Lung (tissue), 11 donors: ENCODE measurements at regions not wholly inside any gene's neighbourhood (a gene's known extent, or its start where the extent isn't known, plus 50 kb on each side); places are given as distances from the start of the nearest gene placed in this dataset.

Experiments used
- ATAC-seq: fragments of 200-7000 bp; cut with Tn5 transposase; one replicate; pipeline ENCODE4 v1.9.1; 2020; ENCODE audit warnings: moderate number of reproducible peaks; ENCODE audit not compliant: insufficient read depth, low FRiP score
- DNase-seq, 3 donors: peaks; one replicate each; pipeline ENCODE4 v3.0.0-alpha.2; 2013 to 2017
- H3K27ac ChIP-seq, 2 donors: one replicate each; pipeline ENCODE4 v1.5.1; 2013; ENCODE audit warnings: mild to moderate bottlenecking in 2 of 2, moderate library complexity in 2 of 2, control low read depth in 1 of 2, inconsistent platforms in 1 of 2, low read depth in 1 of 2, low read length in 1 of 2
- H3K27me3 ChIP-seq, 3 donors: one replicate each; pipeline ENCODE4 v1.5.1; 2013; ENCODE audit warnings: low read length in 2 of 3; ENCODE audit not compliant: control insufficient read depth in 3 of 3, insufficient read depth in 3 of 3
- H3K36me3 ChIP-seq, 4 donors: one replicate each; pipeline ENCODE4 v1.5.1; 2013; ENCODE audit warnings: low read length in 4 of 4, mild to moderate bottlenecking in 1 of 4, moderate library complexity in 1 of 4; ENCODE audit not compliant: control insufficient read depth in 4 of 4, insufficient read depth in 4 of 4
- H3K4me1 ChIP-seq, 5 donors: one replicate each; pipeline ENCODE4 v1.5.1; 2013; ENCODE audit warnings: low read length in 5 of 5, mild to moderate bottlenecking in 2 of 5, moderate library complexity in 1 of 5; ENCODE audit not compliant: control insufficient read depth in 5 of 5, insufficient read depth in 5 of 5
- H3K4me3 ChIP-seq: one replicate; pipeline ENCODE4 v1.5.1; 2013; ENCODE audit warnings: mild to moderate bottlenecking, control low read depth, moderate library complexity
- H3K9ac ChIP-seq, 2 donors: one replicate each; pipeline ENCODE4 v1.5.1; 2013; ENCODE audit warnings: low read length in 2 of 2, control low read depth in 1 of 2; ENCODE audit not compliant: insufficient read depth in 1 of 2
- H3K9me3 ChIP-seq, 4 donors: one replicate each; pipeline ENCODE4 v1.5.1; 2013; ENCODE audit warnings: low read length in 3 of 4, mild to moderate bottlenecking in 1 of 4, moderate library complexity in 1 of 4; ENCODE audit not compliant: control insufficient read depth in 4 of 4, insufficient read depth in 3 of 4
- WGBS, 2 donors: extraction: QIAGEN DNeasy Blood & Tissue Kit; methylation state at CpG; one replicate each; pipeline ENCODE4 v1.1.7; 2013; 5-methylcytosine and 5-hydroxymethylcytosine counted together
- TF ChIP-seq, protein P1 (sequence below): IDR thresholded peaks from 2 replicates; pipeline ENCODE4 v1.5.1; 2012; ENCODE audit warnings: mild to moderate bottlenecking; ENCODE audit errors: control extremely low read depth, extremely low read depth
- donor health status: control.
- donor health status: control.
- donor health status: Bipolar disorder and iron deficiency.
- donor health status: healthy.
- donor health status: DM: yes; HTN: yes; CAD: no.

DNA sequence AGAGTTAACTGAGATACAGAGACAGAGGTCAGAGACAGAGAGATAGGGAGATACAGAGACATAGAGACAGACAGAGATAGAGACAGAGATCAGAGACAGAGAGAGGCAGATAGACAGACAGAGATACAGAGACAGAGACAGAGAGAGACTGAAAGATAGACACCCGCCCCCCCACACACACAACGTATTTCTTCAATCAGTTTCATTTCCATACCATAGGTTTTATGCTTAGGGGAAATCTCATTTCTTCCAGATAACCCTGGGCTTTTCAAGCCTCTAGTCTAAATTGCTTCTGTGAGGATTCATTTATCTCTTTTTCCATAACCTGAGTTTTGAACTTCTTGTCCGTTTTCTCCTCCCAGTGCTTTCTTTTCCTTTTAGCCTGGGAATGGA lies 94.6 kb downstream of the CD8B2 start:
- Histone ChIP-seq H3K27ac (no peak overlapping the region), H3K27me3 (peaks cover 0 to 14% (median 3%) of the 10 kb centered on the region in 3 donors), H3K9ac (peak overlapping the region in 1 of 2 donors; percentile 34), H3K9me3 (peaks cover 0 to 3% (median 0%) of the 10 kb centered on the region in 4 donors), H3K4me1 (peaks cover 0 to 28% (median 2%) of the 10 kb centered on the region in 5 donors), H3K4me3 (no peak overlapping the region), H3K36me3 (no peaks in the 10 kb centered on the region)
- 30 to 45% methylated on average over 3 of the region's 3 CpGs for WGBS, 2 donors
- TF ChIP-seq, protein P1, sequence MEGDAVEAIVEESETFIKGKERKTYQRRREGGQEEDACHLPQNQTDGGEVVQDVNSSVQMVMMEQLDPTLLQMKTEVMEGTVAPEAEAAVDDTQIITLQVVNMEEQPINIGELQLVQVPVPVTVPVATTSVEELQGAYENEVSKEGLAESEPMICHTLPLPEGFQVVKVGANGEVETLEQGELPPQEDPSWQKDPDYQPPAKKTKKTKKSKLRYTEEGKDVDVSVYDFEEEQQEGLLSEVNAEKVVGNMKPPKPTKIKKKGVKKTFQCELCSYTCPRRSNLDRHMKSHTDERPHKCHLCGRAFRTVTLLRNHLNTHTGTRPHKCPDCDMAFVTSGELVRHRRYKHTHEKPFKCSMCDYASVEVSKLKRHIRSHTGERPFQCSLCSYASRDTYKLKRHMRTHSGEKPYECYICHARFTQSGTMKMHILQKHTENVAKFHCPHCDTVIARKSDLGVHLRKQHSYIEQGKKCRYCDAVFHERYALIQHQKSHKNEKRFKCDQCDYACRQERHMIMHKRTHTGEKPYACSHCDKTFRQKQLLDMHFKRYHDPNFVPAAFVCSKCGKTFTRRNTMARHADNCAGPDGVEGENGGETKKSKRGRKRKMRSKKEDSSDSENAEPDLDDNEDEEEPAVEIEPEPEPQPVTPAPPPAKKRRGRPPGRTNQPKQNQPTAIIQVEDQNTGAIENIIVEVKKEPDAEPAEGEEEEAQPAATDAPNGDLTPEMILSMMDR: no peak
- ATAC-seq: no peak
- DNase-seq: no peak

DNA sequence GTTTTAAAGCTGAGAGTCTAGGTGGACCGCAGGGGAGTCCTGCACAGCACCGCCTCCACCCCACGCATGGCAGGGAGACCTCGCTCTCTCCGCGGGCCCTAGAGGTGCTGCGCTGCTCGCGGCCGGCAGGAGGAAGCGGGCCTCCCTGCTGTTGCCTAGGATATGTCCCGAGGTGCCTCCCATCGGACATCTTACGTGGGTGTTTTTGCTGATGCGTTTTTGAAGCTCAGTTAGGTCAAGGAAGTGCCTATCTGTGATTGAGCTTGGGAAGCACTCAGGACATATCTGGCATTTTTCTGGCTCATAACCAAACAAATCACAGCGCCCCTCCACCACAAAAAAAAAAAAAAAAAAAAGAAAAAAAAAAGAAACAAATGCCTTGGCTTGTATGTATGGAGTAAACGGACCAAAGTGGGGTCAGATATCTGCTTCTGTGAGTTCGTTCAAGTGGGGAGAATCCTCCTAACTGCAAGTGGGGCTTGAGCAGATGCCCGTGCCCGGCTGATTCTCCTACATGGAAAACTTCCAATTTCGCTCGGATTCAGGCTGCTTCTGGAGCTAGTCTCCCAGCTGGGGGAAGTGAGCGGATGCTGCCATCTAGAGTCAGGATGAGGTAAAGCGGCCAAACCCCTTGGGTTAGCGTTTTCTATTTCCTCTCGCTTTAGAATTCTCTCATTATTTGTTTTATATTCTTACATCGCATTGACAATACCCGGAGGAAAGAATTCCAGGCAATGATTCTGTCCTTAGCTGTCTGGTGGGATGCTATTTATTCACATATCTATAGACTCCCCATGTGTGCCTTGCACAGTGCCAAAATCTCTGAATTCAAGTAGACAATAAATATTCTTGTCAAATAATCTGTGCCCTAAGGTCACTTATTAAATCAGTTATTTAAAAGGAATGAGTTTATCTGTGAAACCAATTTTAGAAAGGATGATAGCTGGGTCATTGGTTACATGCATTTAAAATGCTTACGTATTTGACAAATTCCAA lies 95.3 kb downstream of the CD8B2 start:
- WGBS, 2 donors: 4 to 5% methylated on average over 29 of the region's 29 CpGs
- no peaks in the 10 kb centered on the region for H3K36me3 ChIP-seq
- peak; percentile 71 for ATAC-seq
- peaks cover 0 to 3% (median 0%) of the 10 kb centered on the region in 4 donors for H3K9me3 ChIP-seq
- TF ChIP-seq, protein P1: peak; percentile 68
- H3K4me3 ChIP-seq: no peak overlapping the region
- DNase-seq: peak; percentile 85 to 94 (median 92)
- peak overlapping the region in 1 of 2 donors; percentile 34 for H3K9ac ChIP-seq
- H3K27me3 ChIP-seq: peaks cover 0 to 14% (median 3%) of the 10 kb centered on the region in 3 donors
- H3K27ac ChIP-seq: no peak overlapping the region
- H3K4me1 ChIP-seq: peaks cover 0 to 24% (median 2%) of the 10 kb centered on the region in 5 donors

DNA sequence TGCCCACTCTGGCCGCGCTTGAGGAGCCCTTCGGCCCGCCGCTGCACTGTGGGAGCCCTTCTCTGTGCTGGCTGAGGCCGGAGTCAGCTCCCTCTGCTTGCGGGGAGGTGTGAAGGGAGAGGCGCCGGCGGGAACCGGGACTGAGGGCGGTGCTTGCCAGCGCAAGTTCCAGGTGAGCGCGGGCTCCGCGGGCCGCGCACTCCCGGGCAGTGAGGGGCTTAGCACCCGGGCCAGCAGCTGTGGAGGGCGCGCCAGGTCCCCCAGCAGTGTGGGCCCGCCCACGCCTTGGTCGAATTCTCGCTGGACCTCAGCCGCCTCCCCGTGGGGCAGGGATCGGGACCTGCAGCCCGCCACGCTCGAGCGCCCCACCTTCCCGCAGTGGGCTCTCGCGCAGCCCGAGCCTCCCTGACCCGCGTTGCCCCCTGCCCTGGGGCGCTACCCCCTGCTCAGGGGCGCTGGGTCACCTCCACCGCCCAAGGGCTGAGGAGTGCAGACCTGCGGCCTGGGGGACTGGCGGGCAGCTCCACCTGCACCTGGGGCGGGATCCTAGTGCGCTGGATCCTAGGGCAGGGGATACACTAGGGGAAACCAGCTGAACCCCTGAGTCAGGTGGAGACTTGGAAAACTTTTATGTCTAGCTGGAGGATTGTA lies 97.3 kb downstream of the CD8B2 start:
- DNase-seq (no peak), ATAC-seq (no peak)
- Histone ChIP-seq H3K4me3 (no peak overlapping the region), H3K9ac (no peak overlapping the region), H3K27me3 (peaks cover 0 to 14% (median 3%) of the 10 kb centered on the region in 3 donors), H3K36me3 (no peaks in the 10 kb centered on the region), H3K4me1 (peaks cover 0 to 16% (median 2%) of the 10 kb centered on the region in 5 donors), H3K9me3 (peaks cover 0 to 3% (median 0%) of the 10 kb centered on the region in 4 donors), H3K27ac (no peak overlapping the region)
- TF ChIP-seq, protein P1: no peak
- WGBS, 2 donors: 41 to 47% methylated on average over 20 to 47 of the region's 47 CpGs
